GM12878 (cell line): ENCODE measurements at regions not wholly inside any gene's neighbourhood (a gene's known extent, or its start where the extent isn't known, plus 50 kb on each side); places are given as distances from the start of the nearest gene placed in this dataset.

ENCODE experiments used
- ATAC-seq: fragments of 200-7000 bp; cut with Tn5 transposase; 3 replicates; pipeline ENCODE4 v1.9.1; 2020; ENCODE audit warnings: mild to moderate bottlenecking, moderate library complexity
- BruUV-seq: library from RNA; stranded (reverse); fragments of 400-500 nt; replicated peaks from 2 replicates; lab custom pipeline; 2021; lab: Mats Ljungman, UMichigan
- CTCF ChIA-PET: fragments of 300-600 bp; sonication (Branson Sonifier 250); formaldehyde crosslinking; extraction: SDS; loops from one replicate; lab custom pipeline; 2021; ENCODE audit warnings: inconsistent platforms; lab: Yijun Ruan, JAX
- POLR2A ChIA-PET: fragments of 350-600 bp; formaldehyde crosslinking; extraction: SDS; loops from one replicate; lab custom pipeline; 2021; ENCODE audit warnings: inconsistent platforms; lab: Charles Lee
- RAD21 ChIA-PET: fragments of 300-600 bp; sonication (Branson Sonifier 250); formaldehyde crosslinking; loops from one replicate; lab custom pipeline; 2023; ENCODE audit warnings: antibody characterized with exemption; ENCODE audit not compliant: unreplicated experiment; lab: Charles Lee
- SMC1A ChIA-PET: fragments of 300-600 bp; sonication (Branson Sonifier 250); formaldehyde crosslinking; loops from one replicate; lab custom pipeline; 2023; ENCODE audit not compliant: unreplicated experiment, uncharacterized antibody; lab: Charles Lee
- DNase-seq: peaks from one replicate; pipeline ENCODE4 v3.0.0-alpha.2; 2011; ENCODE audit warnings: low read depth, low spot score
- FAIRE-seq: peaks from 3 replicates; lab custom pipeline; 2011; peaks lifted over from hg19 to GRCh38; lab: Jason Lieb, UNC
- H2AFZ ChIP-seq: 2 replicates; pipeline ENCODE4 v1.6.0; 2011; ENCODE audit warnings: low read depth, low read length, control low read depth; ENCODE audit not compliant: control insufficient read depth
- H3K27ac ChIP-seq: 2 replicates; pipeline ENCODE4 v1.5.1; 2011; ENCODE audit warnings: control low read depth; ENCODE audit not compliant: control insufficient read depth, insufficient read depth
- H3K27me3 ChIP-seq, 2 experiments: replicated peaks in 1 of 2; 2 replicates each; pipeline versions ENCODE4 v1.6.0 to v1.6.1; 2011; ENCODE audit warnings: low read length in 1 of 2; ENCODE audit not compliant: control insufficient read depth in 2 of 2, insufficient read depth in 2 of 2
- H3K36me3 ChIP-seq, 2 experiments: 2 replicates each; pipeline ENCODE4 v1.5.1; 2011; ENCODE audit warnings: low read length in 1 of 2; ENCODE audit not compliant: control insufficient read depth in 2 of 2, insufficient read depth in 2 of 2
- H3K4me1 ChIP-seq: 2 replicates; pipeline ENCODE4 v1.6.1; 2011; ENCODE audit warnings: mild to moderate bottlenecking, low read length, moderate library complexity, mixed read lengths; ENCODE audit not compliant: control insufficient read depth, insufficient read depth
- H3K4me2 ChIP-seq: 2 replicates; pipeline ENCODE4 v1.6.0; 2011; ENCODE audit warnings: control low read depth; ENCODE audit not compliant: control insufficient read depth, insufficient read depth
- H3K4me3 ChIP-seq: fragments of 200-600 bp; sonication (generic); 2 replicates; pipeline ENCODE4 v1.5.1; 2016
- H3K79me2 ChIP-seq: 2 replicates; pipeline ENCODE4 v1.6.0; 2011; ENCODE audit warnings: low read length; ENCODE audit not compliant: control insufficient read depth, insufficient read depth
- H3K9ac ChIP-seq: 2 replicates; pipeline ENCODE4 v1.8.0; 2011; ENCODE audit warnings: low read length, control low read depth, mixed read lengths; ENCODE audit not compliant: control insufficient read depth, insufficient read depth
- H3K9me3 ChIP-seq: replicated peaks from 3 replicates; pipeline ENCODE4 v1.5.1; 2011; ENCODE audit warnings: mild to moderate bottlenecking, low read length; ENCODE audit not compliant: control insufficient read depth, insufficient read depth
- H4K20me1 ChIP-seq: 2 replicates; pipeline ENCODE4 v1.6.0; 2011; ENCODE audit not compliant: control insufficient read depth, insufficient read depth
- CBX3 ChIP-seq: fragments of 200-600 bp; sonication (generic); IDR thresholded peaks from 2 replicates; pipeline ENCODE4 v1.6.1; 2016; ENCODE audit warnings: low read depth, borderline replicate concordance
- CHD1 ChIP-seq: IDR thresholded peaks from 2 replicates; pipeline ENCODE4 v1.6.1; 2012; ENCODE audit warnings: low read depth, low read length, improper control_type of control experiment
- EGR1 ChIP-seq, 2 experiments: IDR thresholded peaks; 1 replicate in 1 of 2; 2 replicates in 1 of 2; pipeline ENCODE4 v1.6.1; 2011 to 2012; ENCODE audit warnings: low read depth in 2 of 2, low read length in 2 of 2, borderline replicate concordance in 1 of 2, mild to moderate bottlenecking in 1 of 2, moderate library complexity in 1 of 2
- GATAD2B ChIP-seq: fragments of 450-650 bp; conservative IDR thresholded peaks from 2 replicates; pipeline ENCODE4 v1.6.1; 2017; ENCODE audit warnings: low read depth, mild to moderate bottlenecking, moderate library complexity
- POLR2AphosphoS5 ChIP-seq: IDR thresholded peaks from 2 replicates; pipeline ENCODE4 v1.6.1; 2011; ENCODE audit warnings: mild to moderate bottlenecking, low read length, inconsistent platforms
- RUNX3 ChIP-seq: IDR thresholded peaks from 2 replicates; pipeline ENCODE4 v1.6.1; 2012; ENCODE audit warnings: low read length, inconsistent platforms
- SRF ChIP-seq, 2 experiments: IDR thresholded peaks; 2 replicates each; pipeline ENCODE4 v1.6.1; 2011; ENCODE audit warnings: low read depth in 2 of 2, low read length in 2 of 2, mild to moderate bottlenecking in 1 of 2, moderate library complexity in 1 of 2
- ZZZ3 ChIP-seq: IDR thresholded peaks from 2 replicates; pipeline ENCODE4 v1.6.1; 2011; ENCODE audit warnings: low read depth; ENCODE audit not compliant: control insufficient read depth, insufficient read length
- WGBS: methylation state at CpG from one replicate; pipeline ENCODE4 v1.1.6; 2016; ENCODE audit warnings: low lambda C conversion rate; ENCODE audit not compliant: insufficient replicate concordance, insufficient coverage; ENCODE audit errors: missing lambda C conversion rate; 5-methylcytosine and 5-hydroxymethylcytosine counted together
- in situ Hi-C: fragments of 300-500 bp; cut with MboI; formaldehyde crosslinking; loops from 9 replicates; pipeline ENCODE4 v1.14.3; 2018; ENCODE audit warnings: mixed read lengths
- intact Hi-C: fragments of 100-400 bp; cut with micrococcal nuclease; formaldehyde crosslinking; loops from one replicate; pipeline ENCODE4 v1.14.2; 2022; ENCODE audit not compliant: unreplicated experiment

- TF ChIP-seq CHD1 (no peak), SRF (IDR thresholded peaks at IDR 0.05; ENCODE audit: low read depth in 2 of 2, low read length in 2 of 2) (no peak), ZZZ3 (no peak)
- TF ChIP-seq, all 136 proteins: peak for 0
Measured at GRCh38 chr1:234530672-234531071, 51.7 kb upstream of the TARBP1 start (continued).

- H3K36me3 ChIP-seq = no peaks in the 10 kb centered on the region
- TF ChIP-seq POLR2AphosphoS5 = no peak
- TF ChIP-seq CBX3 = no peak
- TF ChIP-seq EGR1 (IDR thresholded peaks at IDR 0.05; ENCODE audit: borderline replicate concordance in 1 of 2, low read depth in 2 of 2, low read length in 2 of 2) = no peak
- TF ChIP-seq RUNX3 = no peak
- TF ChIP-seq GATAD2B = no peak
- in situ Hi-C loops (no loop called here), intact Hi-C loops (no loop called here)
- H3K79me2 ChIP-seq = no peaks in the 10 kb centered on the region
- H3K9ac ChIP-seq = no peak overlapping the region
- 17% methylated on average over 2 of the region's 2 CpGs for WGBS
- SMC1A ChIA-PET = interaction anchor here (1.0 to 3.4 kb wide), 11 partner anchors 8 to 554 kb away, joined by 3 to 20 read pairs (median 4); no protein-coding TSS in a partner anchor
- no peaks in the 10 kb centered on the region; a peak in 1 of 4 replicates for H3K27me3 ChIP-seq
- H4K20me1 ChIP-seq = no peaks in the 10 kb centered on the region
- FAIRE-seq (no peak), ATAC-seq (no peak; the same call in 2 of the 3 replicates), DNase-seq (no peak)
- no peaks in the 10 kb centered on the region for H3K9me3 ChIP-seq
- H3K4me2 ChIP-seq = no peak overlapping the region
- peaks cover 8% of the 10 kb centered on the region for H3K4me1 ChIP-seq
- CTCF ChIA-PET = interaction anchor here (0.8 to 1.3 kb wide), 6 partner anchors 8 to 565 kb away, joined by 3 to 4 read pairs (median 4); no protein-coding TSS in a partner anchor
- no peak overlapping the region for H3K27ac ChIP-seq
- RAD21 ChIA-PET = interaction anchor here (0.6 to 1.3 kb wide), 7 partner anchors 12 to 450 kb away, joined by 3 to 4 read pairs (median 3); no protein-coding TSS in a partner anchor
- no peak overlapping the region for H3K4me3 ChIP-seq
- POLR2A ChIA-PET = interaction anchor here (0.6 to 1.3 kb wide), 5 partner anchors 9 to 627 kb away, joined by 3 to 4 read pairs (median 3); no protein-coding TSS in a partner anchor
- H2AFZ ChIP-seq = no peak overlapping the region
- BruUV-seq = no TSS peak
Measured at GRCh38 chr1:234529950-234530237, 50.9 kb upstream of the TARBP1 start.
